Osteoblast (primary cell): ENCODE measurements at regions not wholly inside any gene's neighbourhood (a gene's known extent, or its start where the extent isn't known, plus 50 kb on each side); places are given as distances from the start of the nearest gene placed in this dataset.

Experiments used
- DNase-seq: peaks from one replicate; pipeline ENCODE4 v3.0.0; 2011; ENCODE audit warnings: low spot score, mixed read lengths; ENCODE audit not compliant: insufficient read length; ENCODE audit errors: missing footprints
- H2AFZ ChIP-seq: 2 replicates; pipeline ENCODE4 v1.6.0; 2011; ENCODE audit warnings: mild to moderate bottlenecking, low read length
- H3K27ac ChIP-seq: 2 replicates; pipeline ENCODE4 v1.5.1; 2011; ENCODE audit warnings: mild to moderate bottlenecking, low read depth, low read length, moderate library complexity
- H3K27me3 ChIP-seq: 2 replicates; pipeline ENCODE4 v1.6.0; 2012; ENCODE audit warnings: mild to moderate bottlenecking, control low read depth, inconsistent platforms, low read length, moderate library complexity; ENCODE audit not compliant: insufficient read depth
- H3K36me3 ChIP-seq: 2 replicates; pipeline ENCODE4 v1.5.1; 2011; ENCODE audit warnings: mild to moderate bottlenecking, low read length, control low read depth, moderate library complexity; ENCODE audit not compliant: insufficient read depth
- H3K4me1 ChIP-seq: 2 replicates; pipeline ENCODE4 v1.5.1; 2011; ENCODE audit warnings: mild to moderate bottlenecking, low read length, control low read depth, moderate library complexity; ENCODE audit not compliant: insufficient read depth
- H3K4me2 ChIP-seq: 2 replicates; pipeline ENCODE4 v1.6.0; 2011; ENCODE audit warnings: mild to moderate bottlenecking, low read length; ENCODE audit not compliant: insufficient read depth
- H3K4me3 ChIP-seq: fragments of 200-600 bp; sonication (generic); 3 replicates; pipeline ENCODE4 v1.5.1; 2012; ENCODE audit warnings: mild to moderate bottlenecking, low read length, inconsistent platforms; ENCODE audit not compliant: insufficient read depth
- H3K79me2 ChIP-seq: 2 replicates; pipeline ENCODE4 v1.6.0; 2012; ENCODE audit warnings: mild to moderate bottlenecking, low read length, control low read depth, inconsistent platforms; ENCODE audit not compliant: insufficient read depth
- H3K9me3 ChIP-seq: 2 replicates; pipeline ENCODE4 v1.5.1; 2011; ENCODE audit warnings: low read depth, low read length, control low read depth
- H4K20me1 ChIP-seq: 2 replicates; pipeline ENCODE4 v1.6.0; 2012; ENCODE audit warnings: mild to moderate bottlenecking, low read length, control low read depth; ENCODE audit not compliant: insufficient read depth
- TF ChIP-seq, protein P1 (sequence below): IDR thresholded peaks from 2 replicates; pipeline ENCODE4 v1.5.1; 2011; ENCODE audit warnings: mild to moderate bottlenecking, low read depth, low read length, moderate library complexity; ENCODE audit errors: extremely low read depth

DNA sequence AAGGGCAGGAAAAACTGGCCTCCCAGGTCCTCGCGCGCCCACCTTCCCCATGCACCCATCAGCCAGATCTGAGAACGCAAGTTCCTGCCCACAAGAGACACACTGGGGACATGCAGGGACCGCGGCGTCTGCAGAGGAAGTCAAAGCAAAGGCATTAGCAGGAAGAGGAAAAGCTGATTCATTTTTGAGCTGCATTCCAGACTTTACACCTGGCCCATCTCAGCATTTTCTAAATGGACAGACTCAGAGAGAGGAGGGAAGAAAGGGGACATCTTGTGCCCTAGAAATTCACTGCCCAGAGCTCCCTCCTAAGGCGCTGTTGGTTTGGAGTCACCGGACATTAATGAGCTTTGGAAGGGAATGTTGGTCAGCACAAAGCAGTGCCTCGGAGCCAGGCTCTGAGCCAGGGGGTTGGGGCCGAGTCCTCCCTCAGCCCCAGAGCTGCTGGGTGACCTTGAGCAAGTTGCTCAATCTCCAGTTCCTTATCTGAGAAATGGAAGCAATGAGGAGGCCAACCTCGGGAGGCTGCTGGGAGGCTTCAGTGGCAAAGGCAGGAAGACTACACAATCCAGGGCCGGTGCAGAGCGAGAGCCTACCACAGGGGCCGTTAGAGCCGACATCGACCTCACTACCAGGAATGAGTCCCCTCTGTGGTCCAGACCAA lies 150.5 kb upstream of the IQSEC1 start:
- Histone ChIP-seq H3K36me3 (no peaks in the 10 kb centered on the region), H3K27me3 (peaks cover 3% of the 10 kb centered on the region), H3K79me2 (no peaks in the 10 kb centered on the region), H3K9me3 (no peaks in the 10 kb centered on the region), H3K4me2 (no peak overlapping the region), H3K4me3 (no peak overlapping the region), H3K27ac (no peak overlapping the region), H3K4me1 (no peaks in the 10 kb centered on the region), H2AFZ (no peak overlapping the region), H4K20me1 (no peaks in the 10 kb centered on the region)
- TF ChIP-seq, protein P1, sequence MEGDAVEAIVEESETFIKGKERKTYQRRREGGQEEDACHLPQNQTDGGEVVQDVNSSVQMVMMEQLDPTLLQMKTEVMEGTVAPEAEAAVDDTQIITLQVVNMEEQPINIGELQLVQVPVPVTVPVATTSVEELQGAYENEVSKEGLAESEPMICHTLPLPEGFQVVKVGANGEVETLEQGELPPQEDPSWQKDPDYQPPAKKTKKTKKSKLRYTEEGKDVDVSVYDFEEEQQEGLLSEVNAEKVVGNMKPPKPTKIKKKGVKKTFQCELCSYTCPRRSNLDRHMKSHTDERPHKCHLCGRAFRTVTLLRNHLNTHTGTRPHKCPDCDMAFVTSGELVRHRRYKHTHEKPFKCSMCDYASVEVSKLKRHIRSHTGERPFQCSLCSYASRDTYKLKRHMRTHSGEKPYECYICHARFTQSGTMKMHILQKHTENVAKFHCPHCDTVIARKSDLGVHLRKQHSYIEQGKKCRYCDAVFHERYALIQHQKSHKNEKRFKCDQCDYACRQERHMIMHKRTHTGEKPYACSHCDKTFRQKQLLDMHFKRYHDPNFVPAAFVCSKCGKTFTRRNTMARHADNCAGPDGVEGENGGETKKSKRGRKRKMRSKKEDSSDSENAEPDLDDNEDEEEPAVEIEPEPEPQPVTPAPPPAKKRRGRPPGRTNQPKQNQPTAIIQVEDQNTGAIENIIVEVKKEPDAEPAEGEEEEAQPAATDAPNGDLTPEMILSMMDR: no peak
- DNase-seq: peak; percentile 8

DNA sequence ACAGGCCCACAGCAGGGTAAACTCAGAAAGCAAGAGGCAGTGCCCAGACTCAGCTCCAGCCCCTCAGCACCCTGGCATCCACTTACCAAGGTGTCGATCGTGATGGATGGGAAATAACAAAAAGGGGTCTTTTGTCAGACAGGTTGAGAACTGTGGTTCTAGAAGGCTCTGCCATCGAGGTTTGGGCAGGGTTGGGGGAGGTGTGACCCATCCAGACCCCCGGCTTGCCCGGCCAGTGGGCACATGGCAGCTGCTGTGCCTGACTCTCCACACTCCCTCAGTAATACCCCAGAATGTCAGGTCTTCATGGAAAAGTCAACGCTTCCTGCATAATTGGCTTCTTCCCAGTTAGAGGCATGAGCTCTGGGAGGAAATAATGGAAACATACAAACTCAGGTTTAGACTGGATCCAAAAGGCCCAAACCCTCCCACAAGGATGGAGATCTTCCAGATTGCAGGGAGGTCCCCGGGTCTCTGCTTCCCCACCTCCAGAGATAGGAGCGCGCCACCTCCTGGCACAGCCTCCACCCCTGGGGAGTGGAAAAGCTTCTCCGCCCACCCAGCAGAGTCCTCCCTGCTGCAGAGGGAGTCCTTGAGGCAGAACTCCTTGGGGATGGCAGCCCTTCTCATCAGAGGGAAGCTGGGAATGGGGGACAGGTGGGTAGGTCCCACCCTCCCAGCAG lies 149.8 kb upstream of the IQSEC1 start:
- Histone ChIP-seq H3K4me3 (no peak overlapping the region), H2AFZ (no peak overlapping the region), H3K27me3 (peaks cover 3% of the 10 kb centered on the region), H3K9me3 (no peaks in the 10 kb centered on the region), H4K20me1 (no peaks in the 10 kb centered on the region), H3K27ac (no peak overlapping the region), H3K79me2 (no peaks in the 10 kb centered on the region), H3K36me3 (no peaks in the 10 kb centered on the region), H3K4me2 (no peak overlapping the region), H3K4me1 (no peaks in the 10 kb centered on the region)
- TF ChIP-seq, protein P1: no peak
- DNase-seq: peak; percentile 30

DNA sequence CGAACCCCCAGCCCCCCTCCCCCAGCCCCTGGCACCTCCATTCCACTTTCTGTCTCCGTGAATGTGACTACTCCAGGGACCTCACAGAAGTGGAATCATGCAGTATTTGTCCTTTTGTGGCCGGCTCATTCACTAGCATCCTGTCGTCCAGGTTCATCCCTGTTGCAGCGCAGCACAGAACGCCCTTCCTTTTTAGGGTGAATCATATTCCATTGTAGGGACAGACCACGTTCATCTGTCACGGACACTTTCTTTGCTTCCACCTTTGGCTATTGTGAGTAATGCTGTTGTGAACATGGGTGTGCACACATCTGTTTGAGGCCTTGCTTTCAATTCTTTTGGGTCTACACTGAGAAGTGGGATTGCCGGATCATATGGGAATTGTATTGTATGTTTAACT lies 148.9 kb upstream of the IQSEC1 start:
- H3K4me3 ChIP-seq: no peak overlapping the region
- H3K79me2 ChIP-seq: no peaks in the 10 kb centered on the region
- no peaks in the 10 kb centered on the region for H4K20me1 ChIP-seq
- H3K4me1 ChIP-seq: no peaks in the 10 kb centered on the region
- H3K4me2 ChIP-seq: no peak overlapping the region
- peaks cover 3% of the 10 kb centered on the region for H3K27me3 ChIP-seq
- no peaks in the 10 kb centered on the region for H3K9me3 ChIP-seq
- DNase-seq: no peak
- TF ChIP-seq, protein P1: no peak
- no peak overlapping the region for H2AFZ ChIP-seq
- no peak overlapping the region for H3K27ac ChIP-seq
- H3K36me3 ChIP-seq: no peaks in the 10 kb centered on the region

DNA sequence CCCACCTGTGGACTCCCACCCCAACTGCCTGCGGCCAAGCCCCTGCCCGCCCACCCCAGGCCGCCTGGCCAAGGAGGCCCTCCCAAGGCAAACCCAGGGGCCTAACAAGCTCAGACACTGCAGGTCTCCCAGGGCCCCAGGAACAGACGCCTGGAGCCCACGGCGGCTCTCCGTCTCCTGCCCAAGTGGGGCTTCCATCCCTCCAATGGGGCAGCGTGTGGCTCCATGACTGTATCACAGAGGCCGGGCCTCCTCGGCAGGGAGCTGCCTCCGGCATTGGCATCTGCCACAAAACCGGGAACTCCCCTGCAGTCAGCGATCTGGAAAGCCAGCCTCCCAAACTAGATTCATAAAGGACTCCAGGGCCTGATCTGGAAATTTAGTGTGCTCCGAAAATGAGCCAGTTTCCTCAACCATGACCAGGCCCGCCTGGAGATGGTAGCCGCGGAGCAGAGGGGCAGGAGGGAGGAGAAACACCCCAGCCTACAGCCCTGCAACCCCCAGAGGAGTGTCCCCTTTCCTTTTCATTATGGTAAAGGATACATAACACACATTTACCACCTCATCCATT lies 148.3 kb upstream of the IQSEC1 start:
- Histone ChIP-seq H3K4me1 (no peaks in the 10 kb centered on the region), H3K27me3 (peaks cover 3% of the 10 kb centered on the region), H3K27ac (no peak overlapping the region), H4K20me1 (no peaks in the 10 kb centered on the region), H3K36me3 (no peaks in the 10 kb centered on the region), H3K4me2 (no peak overlapping the region), H3K4me3 (no peak overlapping the region), H2AFZ (no peak overlapping the region), H3K79me2 (no peaks in the 10 kb centered on the region), H3K9me3 (no peaks in the 10 kb centered on the region)
- TF ChIP-seq, protein P1: no peak
- peak; percentile 70 for DNase-seq
